Sigmoid colon (tissue), 4 donors: ENCODE measurements at regions not wholly inside any gene's neighbourhood (a gene's known extent, or its start where the extent isn't known, plus 50 kb on each side); places are given as distances from the start of the nearest gene placed in this dataset.

Experiments used
- EP300 ChIP-seq, 4 donors: sonication (generic); formaldehyde crosslinking; IDR thresholded peaks; one replicate each; pipeline ENCODE4 v1.6.1; 2017; ENCODE audit warnings: antibody characterized with exemption in 4 of 4
- POLR2A ChIP-seq, 2 donors: fragments of 450-650 bp; IDR thresholded peaks; one replicate each; pipeline ENCODE4 v1.6.1; 2016; ENCODE audit warnings: antibody characterized with exemption in 2 of 2, mild to moderate bottlenecking in 2 of 2, moderate library complexity in 2 of 2
- TF ChIP-seq, protein P1 (sequence below), 4 experiments: fragments of 450-650 bp in 3 of 4; fragments of 200-600 bp in 1 of 4; IDR thresholded peaks; one replicate each; pipeline ENCODE4 v1.5.1; 2016 to 2019; ENCODE audit warnings: antibody characterized with exemption in 4 of 4, mild to moderate bottlenecking in 3 of 4, moderate library complexity in 2 of 4

DNA sequence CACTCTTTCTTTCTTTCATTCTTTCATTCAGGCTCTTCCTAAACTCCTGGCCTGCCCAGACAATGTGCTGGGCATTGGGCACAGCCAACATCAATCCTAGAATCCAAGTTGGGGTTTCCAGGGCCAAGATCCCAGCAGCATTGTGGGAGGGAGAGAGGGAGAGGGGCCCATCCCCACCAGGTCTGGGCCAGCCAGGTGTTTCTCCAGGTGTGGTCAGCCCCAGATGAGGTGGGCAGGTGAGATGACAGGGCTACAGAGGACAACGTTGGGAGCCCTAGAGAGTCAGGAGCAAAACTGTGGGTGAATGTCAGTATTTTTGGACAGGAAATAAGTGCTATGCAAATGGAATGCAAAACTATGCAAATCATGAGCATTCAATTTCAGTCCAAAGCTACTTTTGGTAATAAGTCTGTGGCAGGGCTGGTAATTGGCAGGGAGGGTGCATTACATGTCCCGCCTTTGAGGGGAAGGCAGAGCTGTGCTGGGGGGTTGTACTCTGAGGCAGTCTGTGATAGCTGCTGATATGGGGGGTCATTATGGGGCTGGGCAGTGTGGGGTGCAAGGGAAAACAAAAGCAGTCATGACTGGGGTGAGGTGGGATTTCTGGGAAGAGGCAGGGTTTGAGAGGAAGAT is 139.9 kb upstream of the IGSF21 start:
- TF ChIP-seq POLR2A (IDR thresholded peaks at IDR 0.05), result no peak
- TF ChIP-seq, protein P1, sequence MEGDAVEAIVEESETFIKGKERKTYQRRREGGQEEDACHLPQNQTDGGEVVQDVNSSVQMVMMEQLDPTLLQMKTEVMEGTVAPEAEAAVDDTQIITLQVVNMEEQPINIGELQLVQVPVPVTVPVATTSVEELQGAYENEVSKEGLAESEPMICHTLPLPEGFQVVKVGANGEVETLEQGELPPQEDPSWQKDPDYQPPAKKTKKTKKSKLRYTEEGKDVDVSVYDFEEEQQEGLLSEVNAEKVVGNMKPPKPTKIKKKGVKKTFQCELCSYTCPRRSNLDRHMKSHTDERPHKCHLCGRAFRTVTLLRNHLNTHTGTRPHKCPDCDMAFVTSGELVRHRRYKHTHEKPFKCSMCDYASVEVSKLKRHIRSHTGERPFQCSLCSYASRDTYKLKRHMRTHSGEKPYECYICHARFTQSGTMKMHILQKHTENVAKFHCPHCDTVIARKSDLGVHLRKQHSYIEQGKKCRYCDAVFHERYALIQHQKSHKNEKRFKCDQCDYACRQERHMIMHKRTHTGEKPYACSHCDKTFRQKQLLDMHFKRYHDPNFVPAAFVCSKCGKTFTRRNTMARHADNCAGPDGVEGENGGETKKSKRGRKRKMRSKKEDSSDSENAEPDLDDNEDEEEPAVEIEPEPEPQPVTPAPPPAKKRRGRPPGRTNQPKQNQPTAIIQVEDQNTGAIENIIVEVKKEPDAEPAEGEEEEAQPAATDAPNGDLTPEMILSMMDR (IDR thresholded peaks at IDR 0.05), result no peak
- no peak for TF ChIP-seq EP300 (IDR thresholded peaks at IDR 0.05)
